ENCODE measurements at regions not wholly inside any gene's neighbourhood (a gene's known extent, or its start where the extent isn't known, plus 50 kb on each side); places are given as distances from the start of the nearest gene placed in this dataset.
A peak's percentile ranks its signal among the peaks of the same experiment; 100 is the strongest.

GRCh38 chr4:73317092-73317491 lies 58.5 kb upstream of the ANKRD17 start:
- DNase-seq, result no peak
- Histone ChIP-seq H3K9me3 (peaks cover 0 to 2% (median 0%) of the 10 kb centered on the region in 4 donors), H3K27me3 (no peaks in the 10 kb centered on the region), H3K27ac (no peak overlapping the region), H3K4me1 (no peaks in the 10 kb centered on the region), H3K4me3 (no peak overlapping the region), H3K36me3 (no peaks in the 10 kb centered on the region)
- WGBS, 2 donors, result 88 to 94% methylated on average over 1 of the region's 1 CpG
- no peak for TF ChIP-seq CTCF (IDR thresholded peaks at IDR 0.05)
- TF ChIP-seq EP300 (IDR thresholded peaks at IDR 0.05), result no peak
- no peak for TF ChIP-seq POLR2AphosphoS5 (IDR thresholded peaks at IDR 0.05)
- TF ChIP-seq POLR2A (IDR thresholded peaks at IDR 0.05), result no peak
- intact Hi-C loops (cut with DNase I), result loop anchor here (10.0 kb wide), 1 partner anchor 818 kb away; no protein-coding TSS in a partner anchor

GRCh38 chr4:73315091-73315490 lies 56.5 kb upstream of the ANKRD17 start:
- H3K27me3 ChIP-seq, result no peaks in the 10 kb centered on the region
- intact Hi-C loops (cut with DNase I), result loop anchor here (10.0 kb wide), 1 partner anchor 820 kb away; no protein-coding TSS in a partner anchor
- no peak for DNase-seq
- no peaks in the 10 kb centered on the region for H3K36me3 ChIP-seq
- no peak for TF ChIP-seq EP300 (IDR thresholded peaks at IDR 0.05)
- TF ChIP-seq CTCF (IDR thresholded peaks at IDR 0.05), result no peak
- TF ChIP-seq POLR2AphosphoS5 (IDR thresholded peaks at IDR 0.05), result no peak
- TF ChIP-seq POLR2A (IDR thresholded peaks at IDR 0.05), result no peak
- no peak overlapping the region for H3K27ac ChIP-seq
- H3K9me3 ChIP-seq, result no peaks in the 10 kb centered on the region
- whole genome bisulfite sequencing, 2 donors, result 38 to 76% methylated on average over 2 of the region's 2 CpGs
- H3K4me3 ChIP-seq, result no peak overlapping the region
- H3K4me1 ChIP-seq, result no peaks in the 10 kb centered on the region

GRCh38 chr4:73312967-73313366 lies 54.4 kb upstream of the ANKRD17 start:
- intact Hi-C loops (cut with DNase I), result loop anchor here (5.0 to 10.0 kb wide), 2 partner anchors 339 to 822 kb away; no protein-coding TSS in a partner anchor

GRCh38 chr4:73311428-73311827 lies 52.8 kb upstream of the ANKRD17 start:
- no peak for DNase-seq
- Histone ChIP-seq H3K36me3 (no peaks in the 10 kb centered on the region), H3K27me3 (no peaks in the 10 kb centered on the region), H3K9me3 (no peaks in the 10 kb centered on the region), H3K4me3 (no peak overlapping the region), H3K4me1 (no peaks in the 10 kb centered on the region), H3K27ac (no peak overlapping the region)
- no peak for TF ChIP-seq POLR2A (IDR thresholded peaks at IDR 0.05)
- peak in 1 of 4 experiments; percentile 29 for TF ChIP-seq CTCF (IDR thresholded peaks at IDR 0.05)
- TF ChIP-seq EP300 (IDR thresholded peaks at IDR 0.05), result no peak
- no peak for TF ChIP-seq POLR2AphosphoS5 (IDR thresholded peaks at IDR 0.05)
- intact Hi-C loops (cut with DNase I), result loop anchor here (5.0 to 10.0 kb wide), 2 partner anchors 341 to 823 kb away; no protein-coding TSS in a partner anchor

More at GRCh38 chr4:73312967-73313366, 54.4 kb upstream of the ANKRD17 start:
- Histone ChIP-seq H3K4me3 (no peak overlapping the region), H3K27ac (no peak overlapping the region), H3K9me3 (no peaks in the 10 kb centered on the region), H3K27me3 (no peaks in the 10 kb centered on the region), H3K4me1 (no peaks in the 10 kb centered on the region), H3K36me3 (no peaks in the 10 kb centered on the region)
- TF ChIP-seq POLR2A (IDR thresholded peaks at IDR 0.05) (no peak), CTCF (IDR thresholded peaks at IDR 0.05) (no peak), EP300 (IDR thresholded peaks at IDR 0.05) (no peak), POLR2AphosphoS5 (IDR thresholded peaks at IDR 0.05) (no peak)
- WGBS, 2 donors, result 80 to 87% methylated on average over 1 of the region's 1 CpG
- no peak for DNase-seq

GRCh38 chr4:73309211-73309610 lies 50.6 kb upstream of the ANKRD17 start:
- H3K4me1 ChIP-seq, result no peaks in the 10 kb centered on the region
- H3K4me3 ChIP-seq, result no peak overlapping the region
- TF ChIP-seq CTCF (IDR thresholded peaks at IDR 0.05), result no peak
- TF ChIP-seq POLR2A (IDR thresholded peaks at IDR 0.05), result no peak
- TF ChIP-seq POLR2AphosphoS5 (IDR thresholded peaks at IDR 0.05), result no peak
- TF ChIP-seq EP300 (IDR thresholded peaks at IDR 0.05), result no peak
- intact Hi-C loops (cut with DNase I), result no loop called here
- no peaks in the 10 kb centered on the region for H3K27me3 ChIP-seq
- H3K36me3 ChIP-seq, result no peaks in the 10 kb centered on the region
- H3K27ac ChIP-seq, result no peak overlapping the region
- H3K9me3 ChIP-seq, result no peaks in the 10 kb centered on the region
- DNase-seq, result no peak
- 75 to 78% methylated on average over 3 of the region's 3 CpGs for WGBS, 2 donors

All from sigmoid colon (tissue), 6 donors.